Mesendoderm (in vitro differentiated cells): ENCODE measurements at regions not wholly inside any gene's neighbourhood (a gene's known extent, or its start where the extent isn't known, plus 50 kb on each side); places are given as distances from the start of the nearest gene placed in this dataset.
"Not testable (repeated sequence)": the region's sequence is repeated elsewhere in the genome, so short reads cannot be mapped to it uniquely, and the experiment has no call there.

ENCODE experiments used
- DNase-seq: peaks from one replicate; pipeline ENCODE4 v3.0.0; 2013
- H2AK5ac ChIP-seq: 2 replicates; pipeline ENCODE4 v1.6.1; 2013; ENCODE audit warnings: low read length, inconsistent platforms
- H2BK120ac ChIP-seq: 2 replicates; pipeline ENCODE4 v1.6.1; 2013; ENCODE audit warnings: low read depth, mild to moderate bottlenecking, low read length, moderate library complexity, mixed read lengths
- H2BK15ac ChIP-seq: replicated peaks from 2 replicates; pipeline ENCODE4 v1.6.1; 2013; ENCODE audit warnings: low read depth, mild to moderate bottlenecking, moderate library complexity
- H2BK5ac ChIP-seq: 2 replicates; pipeline ENCODE4 v1.6.1; 2013; ENCODE audit warnings: low read length, inconsistent platforms
- H3K18ac ChIP-seq: 2 replicates; pipeline ENCODE4 v1.6.1; 2013; ENCODE audit warnings: mild to moderate bottlenecking, low read length, mixed read lengths
- H3K23ac ChIP-seq: one replicate; pipeline ENCODE4 v1.6.1; 2013; ENCODE audit warnings: low read length
- H3K27ac ChIP-seq: 2 replicates; pipeline ENCODE4 v1.5.1; 2013; ENCODE audit warnings: low read depth, mild to moderate bottlenecking, inconsistent platforms, low read length, moderate library complexity
- H3K27me3 ChIP-seq: 2 replicates; pipeline ENCODE4 v1.6.1; 2013; ENCODE audit warnings: low read length, control low read depth, mild to moderate bottlenecking, inconsistent platforms; ENCODE audit not compliant: insufficient read depth, poor library complexity
- H3K36me3 ChIP-seq: 2 replicates; pipeline ENCODE4 v1.6.1; 2013; ENCODE audit warnings: low read length, inconsistent platforms; ENCODE audit not compliant: control insufficient read depth, insufficient read depth
- H3K4ac ChIP-seq: one replicate; pipeline ENCODE4 v1.6.1; 2013; ENCODE audit warnings: low read depth, mild to moderate bottlenecking, low read length, moderate library complexity
- H3K4me1 ChIP-seq: 2 replicates; pipeline ENCODE4 v1.6.1; 2013; ENCODE audit warnings: low read depth, low read length, inconsistent platforms; ENCODE audit not compliant: control insufficient read depth
- H3K4me2 ChIP-seq: 2 replicates; pipeline ENCODE4 v1.6.1; 2013; ENCODE audit warnings: low read length
- H3K4me3 ChIP-seq: 2 replicates; pipeline ENCODE4 v1.5.1; 2013; ENCODE audit warnings: mild to moderate bottlenecking, low read length
- H3K56ac ChIP-seq: one replicate; pipeline ENCODE4 v1.6.1; 2013; ENCODE audit warnings: low read length
- H3K79me1 ChIP-seq: 2 replicates; pipeline ENCODE4 v1.6.1; 2013; ENCODE audit warnings: low read length, inconsistent platforms
- H3K79me2 ChIP-seq: 2 replicates; pipeline ENCODE4 v1.6.1; 2013; ENCODE audit warnings: mild to moderate bottlenecking, low read length; ENCODE audit not compliant: control insufficient read depth, insufficient read depth
- H3K9ac ChIP-seq: 2 replicates; pipeline ENCODE4 v1.6.1; 2013; ENCODE audit warnings: low read length, inconsistent platforms
- H4K5ac ChIP-seq: one replicate; pipeline ENCODE4 v1.6.1; 2013; ENCODE audit warnings: low read length
- H4K8ac ChIP-seq: one replicate; pipeline ENCODE4 v1.6.1; 2013; ENCODE audit warnings: low read depth, mild to moderate bottlenecking, control low read depth, low read length, moderate library complexity
- WGBS: extraction: QIAGEN DNeasy Blood & Tissue Kit; methylation state at CpG from one replicate; pipeline ENCODE4 v1.1.7; 2013; ENCODE audit warnings: low lambda C conversion rate, missing lambda C conversion rate; ENCODE audit not compliant: insufficient coverage; ENCODE audit errors: extremely low coverage; 5-methylcytosine and 5-hydroxymethylcytosine counted together

DNA sequence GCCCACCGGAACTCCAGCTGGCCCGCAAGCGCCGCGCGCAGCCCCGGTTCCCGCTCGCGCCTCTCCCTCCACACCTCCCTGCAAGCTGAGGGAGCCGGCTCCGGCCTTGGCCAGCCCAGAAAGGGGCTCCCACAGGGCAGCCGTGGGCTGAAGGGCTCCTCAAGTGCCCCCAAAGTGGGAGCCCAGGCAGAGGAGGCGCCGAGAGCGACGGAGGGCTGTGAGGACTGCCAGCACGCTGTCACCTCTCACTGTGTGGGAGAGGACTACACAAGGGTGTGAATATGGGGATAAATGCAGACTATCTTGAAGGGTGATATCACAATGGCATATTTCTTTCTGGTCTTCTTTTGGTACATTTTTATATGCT lies 158.3 kb upstream of the PPP1R3A start:
- not testable (repeated sequence) for H3K4me3 ChIP-seq, H2BK5ac ChIP-seq, H3K4me2 ChIP-seq, DNase-seq, H3K18ac ChIP-seq, H3K36me3 ChIP-seq, H4K8ac ChIP-seq, H2BK15ac ChIP-seq, H3K79me2 ChIP-seq, H3K56ac ChIP-seq, H3K79me1 ChIP-seq, H4K5ac ChIP-seq, H3K9ac ChIP-seq, H3K27ac ChIP-seq, H2BK120ac ChIP-seq, H3K4me1 ChIP-seq, H3K27me3 ChIP-seq, H3K4ac ChIP-seq, H3K23ac ChIP-seq, H2AK5ac ChIP-seq
- WGBS = no CpG with 5 or more reads among the region's 18 CpGs

DNA sequence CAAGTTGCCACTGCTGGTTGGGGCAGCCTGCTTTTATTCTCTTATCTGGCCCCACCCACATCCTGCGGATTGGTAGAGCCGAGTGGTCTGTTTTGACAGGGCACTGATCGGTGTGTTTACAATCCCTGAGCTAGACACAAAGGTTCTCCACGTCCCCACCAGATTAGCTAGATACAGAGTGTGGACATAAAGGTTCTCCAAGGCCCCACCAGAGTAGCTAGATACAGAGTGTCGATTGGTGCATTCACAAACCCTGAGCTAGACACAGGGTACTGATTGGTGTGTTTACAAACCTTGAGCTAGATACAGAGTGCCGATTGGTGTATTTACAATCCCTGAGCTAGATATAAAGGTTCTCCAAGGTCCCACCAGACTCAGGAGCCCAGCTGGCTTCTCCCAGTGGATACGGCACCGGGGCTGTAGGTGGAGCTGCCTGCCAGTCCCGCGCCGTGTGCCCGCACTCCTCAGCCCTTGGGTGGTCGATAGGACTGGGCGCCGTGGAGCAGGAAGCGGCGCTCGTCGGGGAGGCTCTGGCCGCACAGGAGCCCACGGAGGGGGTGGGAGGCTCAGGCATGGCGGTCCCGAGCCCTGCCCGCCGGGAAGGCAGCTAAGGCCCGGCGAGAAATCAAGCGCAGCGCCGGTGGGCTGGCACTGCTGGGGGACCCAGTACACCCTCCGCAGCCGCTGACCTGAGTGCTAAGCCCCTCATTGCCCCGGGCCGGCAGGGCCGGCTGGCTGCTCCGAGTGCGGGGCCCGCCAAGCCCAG lies 157.8 kb upstream of the PPP1R3A start:
- no CpG with 5 or more reads among the region's 38 CpGs for WGBS
- not testable (repeated sequence) for H3K18ac ChIP-seq, H3K23ac ChIP-seq, H2AK5ac ChIP-seq, H3K27ac ChIP-seq, H2BK120ac ChIP-seq, H3K4me1 ChIP-seq, H3K4me3 ChIP-seq, H3K79me1 ChIP-seq, H3K27me3 ChIP-seq, H3K79me2 ChIP-seq, H3K56ac ChIP-seq, H3K4me2 ChIP-seq, H2BK5ac ChIP-seq, H3K4ac ChIP-seq, H2BK15ac ChIP-seq, H4K8ac ChIP-seq, H3K9ac ChIP-seq, DNase-seq, H3K36me3 ChIP-seq, H4K5ac ChIP-seq

DNA sequence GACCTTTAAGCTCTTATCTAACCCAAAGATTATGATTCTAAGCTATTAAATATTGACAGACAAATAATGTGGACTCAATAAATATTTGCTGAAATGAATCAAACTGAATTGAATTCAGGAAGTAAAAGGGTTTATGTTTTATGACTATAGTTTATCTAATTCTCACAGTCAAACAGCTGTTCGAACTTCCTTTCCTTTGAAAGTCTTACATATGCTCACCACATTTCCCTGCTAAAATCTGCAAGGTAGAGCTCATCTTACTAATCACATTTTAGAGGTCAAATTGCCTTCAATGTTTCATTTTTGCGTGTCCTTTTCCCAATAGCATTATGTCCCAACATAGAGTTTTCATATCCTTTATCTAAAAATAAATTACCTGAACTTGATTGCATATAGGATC lies 154.9 kb upstream of the PPP1R3A start:
- no peak for DNase-seq
- H2BK15ac ChIP-seq = no peak overlapping the region
- no peak overlapping the region for H2BK5ac ChIP-seq
- H3K18ac ChIP-seq = no peak overlapping the region
- no CpG with 5 or more reads among the region's 2 CpGs for WGBS
- H4K5ac ChIP-seq = no peak overlapping the region
- no peak overlapping the region for H3K23ac ChIP-seq
- no peak overlapping the region for H3K27ac ChIP-seq
- no peaks in the 10 kb centered on the region for H3K36me3 ChIP-seq
- H3K27me3 ChIP-seq = no peaks in the 10 kb centered on the region
- no peaks in the 10 kb centered on the region for H3K79me2 ChIP-seq
- no peak overlapping the region for H3K4me2 ChIP-seq
- H3K79me1 ChIP-seq = no peaks in the 10 kb centered on the region
- no peak overlapping the region for H2BK120ac ChIP-seq
- H3K4me1 ChIP-seq = no peaks in the 10 kb centered on the region
- no peak overlapping the region for H3K56ac ChIP-seq
- H4K8ac ChIP-seq = no peak overlapping the region
- H2AK5ac ChIP-seq = no peak overlapping the region
- no peak overlapping the region for H3K4ac ChIP-seq
- H3K4me3 ChIP-seq = no peak overlapping the region
- H3K9ac ChIP-seq = no peak overlapping the region

DNA sequence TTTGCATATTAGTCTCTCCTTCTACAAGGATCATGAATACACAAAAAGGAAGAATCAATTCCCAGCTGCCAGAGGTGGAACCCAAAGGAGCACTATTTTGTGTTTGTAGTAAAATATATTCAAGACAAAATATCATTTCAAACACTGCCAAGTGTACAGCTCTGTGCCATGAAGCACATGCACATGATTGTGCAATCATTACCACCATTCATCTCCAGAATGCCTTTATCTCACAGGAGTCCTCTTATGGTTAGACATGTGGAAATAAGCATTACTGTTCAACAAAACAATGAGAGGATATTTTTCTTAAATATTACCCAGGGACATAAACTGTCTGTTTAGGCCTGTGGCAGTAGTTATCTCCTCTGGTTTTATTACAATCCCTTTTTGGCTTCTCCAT lies 151.4 kb upstream of the PPP1R3A start:
- Histone ChIP-seq H2BK15ac (no peak overlapping the region), H2BK120ac (no peak overlapping the region), H3K27me3 (no peaks in the 10 kb centered on the region), H3K56ac (no peak overlapping the region), H3K79me1 (no peaks in the 10 kb centered on the region), H3K18ac (no peak overlapping the region), H3K4me1 (no peaks in the 10 kb centered on the region), H2BK5ac (no peak overlapping the region), H3K9ac (no peak overlapping the region), H3K27ac (no peak overlapping the region), H4K5ac (no peak overlapping the region), H4K8ac (no peak overlapping the region), H3K4me2 (no peak overlapping the region), H3K79me2 (no peaks in the 10 kb centered on the region), H2AK5ac (no peak overlapping the region), H3K4me3 (no peak overlapping the region), H3K23ac (no peak overlapping the region), H3K4ac (no peak overlapping the region), H3K36me3 (no peaks in the 10 kb centered on the region)
- no peak for DNase-seq

DNA sequence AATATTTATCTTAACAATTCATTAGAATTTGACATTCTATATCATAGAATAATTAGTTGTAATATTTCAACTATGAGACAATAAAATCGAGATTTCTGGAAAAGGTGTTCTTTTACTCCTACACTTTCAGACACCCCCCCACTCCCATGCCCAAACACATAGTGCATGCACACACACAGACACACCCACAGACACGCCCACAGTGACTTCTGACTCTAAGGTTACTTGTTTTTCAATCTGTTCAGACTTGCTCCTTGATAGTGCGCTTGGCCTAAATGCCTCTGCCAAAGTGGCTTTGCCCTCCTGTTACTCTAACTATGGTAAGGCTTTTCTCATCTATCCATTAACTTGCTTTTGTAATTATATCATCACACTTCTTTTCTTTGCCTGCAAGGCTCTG lies 144.0 kb upstream of the PPP1R3A start:
- H3K4me2 ChIP-seq = no peak overlapping the region
- H3K4me1 ChIP-seq = no peaks in the 10 kb centered on the region
- H3K23ac ChIP-seq = no peak overlapping the region
- H3K4me3 ChIP-seq = no peak overlapping the region
- no peak overlapping the region for H3K9ac ChIP-seq
- H3K79me1 ChIP-seq = no peaks in the 10 kb centered on the region
- no peaks in the 10 kb centered on the region for H3K36me3 ChIP-seq
- H3K27me3 ChIP-seq = no peaks in the 10 kb centered on the region
- no peak overlapping the region for H4K8ac ChIP-seq
- H3K27ac ChIP-seq = no peak overlapping the region
- H3K18ac ChIP-seq = no peak overlapping the region
- H2BK15ac ChIP-seq = no peak overlapping the region
- no peak overlapping the region for H4K5ac ChIP-seq
- H3K79me2 ChIP-seq = no peaks in the 10 kb centered on the region
- no peak overlapping the region for H2AK5ac ChIP-seq
- no CpG with 5 or more reads among the region's 3 CpGs for WGBS
- H2BK5ac ChIP-seq = no peak overlapping the region
- H3K4ac ChIP-seq = no peak overlapping the region
- H3K56ac ChIP-seq = no peak overlapping the region
- no peak for DNase-seq
- H2BK120ac ChIP-seq = no peak overlapping the region

DNA sequence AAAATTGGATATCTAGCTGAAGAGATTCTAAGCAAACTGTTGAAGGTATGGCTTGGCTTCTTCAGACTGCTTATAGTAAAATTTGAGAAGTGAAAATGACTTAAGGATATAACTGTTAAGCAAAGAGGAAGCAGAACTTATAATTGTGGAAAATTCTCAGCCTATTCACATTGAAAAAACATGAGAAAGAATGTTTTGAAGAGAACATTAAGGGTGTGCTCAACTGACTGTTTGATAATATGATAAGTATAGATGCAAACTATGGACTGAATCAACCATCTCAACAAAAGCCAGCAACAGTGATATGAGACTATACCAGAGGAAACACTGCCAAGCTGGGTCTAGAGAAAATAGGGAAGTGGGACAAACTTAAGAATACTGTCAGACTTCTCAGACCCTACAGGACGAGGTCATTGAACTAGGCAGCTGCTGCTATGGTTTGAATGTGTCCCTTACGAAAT lies 133.1 kb upstream of the PPP1R3A start:
- Histone ChIP-seq H2BK120ac (no peak overlapping the region), H3K18ac (no peak overlapping the region), H2BK5ac (no peak overlapping the region), H3K9ac (no peak overlapping the region), H3K79me1 (no peaks in the 10 kb centered on the region), H2AK5ac (no peak overlapping the region), H3K23ac (no peak overlapping the region), H3K56ac (no peak overlapping the region), H3K27me3 (no peaks in the 10 kb centered on the region), H3K4me1 (no peaks in the 10 kb centered on the region), H4K5ac (no peak overlapping the region), H3K79me2 (no peaks in the 10 kb centered on the region), H2BK15ac (no peak overlapping the region), H3K4ac (no peak overlapping the region), H4K8ac (no peak overlapping the region), H3K36me3 (no peaks in the 10 kb centered on the region), H3K27ac (no peak overlapping the region), H3K4me2 (no peak overlapping the region), H3K4me3 (no peak overlapping the region)
- no CpG with 5 or more reads among the region's 2 CpGs for whole genome bisulfite sequencing
- no peak for DNase-seq
